ENCODE measurements at regions not wholly inside any gene's neighbourhood (a gene's known extent, or its start where the extent isn't known, plus 50 kb on each side); places are given as distances from the start of the nearest gene placed in this dataset.
A peak's percentile ranks its signal among the peaks of the same experiment; 100 is the strongest.

DNA sequence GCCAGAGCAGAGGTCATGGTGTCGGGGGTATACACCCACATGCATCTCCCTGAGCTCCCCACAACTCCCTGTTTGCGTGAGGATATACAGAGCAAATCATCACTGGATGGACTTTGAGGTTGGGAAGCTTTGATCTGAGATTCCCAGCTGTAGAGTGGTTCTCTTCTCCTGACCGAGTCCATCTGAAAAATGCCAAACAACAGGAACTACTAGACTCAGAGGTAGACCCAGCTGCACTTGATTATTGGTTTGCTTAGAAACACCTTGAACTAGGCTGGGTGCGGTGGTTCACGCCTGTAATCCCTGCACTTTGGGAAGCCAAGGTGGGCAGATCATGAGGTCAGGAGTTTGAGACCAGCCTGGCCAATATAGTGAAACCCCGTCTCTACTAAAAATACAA is 125.0 kb downstream of the UNC5CL start (continued):
- TF ChIP-seq ZNF510 (CRISPR knock-in tag; IDR thresholded peaks at IDR 0.05; ENCODE audit: low read depth) (no peak), ZNF160 (CRISPR knock-in tag; IDR thresholded peaks at IDR 0.05) (no peak), ZNF136 (CRISPR knock-in tag; IDR thresholded peaks at IDR 0.05; ENCODE audit: low read depth) (no peak), FOXA1 (IDR thresholded peaks at IDR 0.05) (no peak), FOXA1 (CRISPR knock-in tag; IDR thresholded peaks at IDR 0.05) (no peak), KDM2A (CRISPR knock-in tag; IDR thresholded peaks at IDR 0.05; ENCODE audit: borderline replicate concordance, low read depth) (no peak), SALL2 (CRISPR knock-in tag; IDR thresholded peaks at IDR 0.05) (no peak), ZFX (CRISPR knock-in tag; IDR thresholded peaks at IDR 0.05; ENCODE audit: low read depth) (no peak), SOX5 (CRISPR knock-in tag; IDR thresholded peaks at IDR 0.05; ENCODE audit: borderline replicate concordance) (peak; percentile 44; the same call in 1 of the 2 replicates), RARA (CRISPR knock-in tag; IDR thresholded peaks at IDR 0.05) (peak; percentile 11; the same call in 1 of the 2 replicates), RXRA (CRISPR knock-in tag; IDR thresholded peaks at IDR 0.05) (peak; percentile 16; the same call in 1 of the 2 replicates), NCOA1 (CRISPR knock-in tag; IDR thresholded peaks at IDR 0.05) (no peak), SKI (IDR thresholded peaks at IDR 0.05; ENCODE audit: partially characterized antibody) (peak; percentile 35), SALL1 (CRISPR knock-in tag; IDR thresholded peaks at IDR 0.05) (peak; percentile 74), KDM1A (CRISPR knock-in tag; IDR thresholded peaks at IDR 0.05) (no peak), IRF2 (CRISPR knock-in tag; IDR thresholded peaks at IDR 0.05) (0 out of 2 replicates have a peak, but pooled peaks have one; percentile 20), ZNF10 (CRISPR knock-in tag; IDR thresholded peaks at IDR 0.05; ENCODE audit: borderline replicate concordance, low read depth) (no peak), SOX13 (IDR thresholded peaks at IDR 0.05) (no peak), SOX13 (CRISPR knock-in tag; conservative IDR thresholded peaks at IDR 0.05 in 1 of 2, IDR thresholded peaks at IDR 0.05 in 1 of 2) (0 out of 4 replicates have a peak, but pooled peaks of 1 of the 2 experiments have one; percentile 7), ZNF605 (CRISPR knock-in tag; IDR thresholded peaks at IDR 0.05) (no peak)
- TF ChIP-seq, protein P1, sequence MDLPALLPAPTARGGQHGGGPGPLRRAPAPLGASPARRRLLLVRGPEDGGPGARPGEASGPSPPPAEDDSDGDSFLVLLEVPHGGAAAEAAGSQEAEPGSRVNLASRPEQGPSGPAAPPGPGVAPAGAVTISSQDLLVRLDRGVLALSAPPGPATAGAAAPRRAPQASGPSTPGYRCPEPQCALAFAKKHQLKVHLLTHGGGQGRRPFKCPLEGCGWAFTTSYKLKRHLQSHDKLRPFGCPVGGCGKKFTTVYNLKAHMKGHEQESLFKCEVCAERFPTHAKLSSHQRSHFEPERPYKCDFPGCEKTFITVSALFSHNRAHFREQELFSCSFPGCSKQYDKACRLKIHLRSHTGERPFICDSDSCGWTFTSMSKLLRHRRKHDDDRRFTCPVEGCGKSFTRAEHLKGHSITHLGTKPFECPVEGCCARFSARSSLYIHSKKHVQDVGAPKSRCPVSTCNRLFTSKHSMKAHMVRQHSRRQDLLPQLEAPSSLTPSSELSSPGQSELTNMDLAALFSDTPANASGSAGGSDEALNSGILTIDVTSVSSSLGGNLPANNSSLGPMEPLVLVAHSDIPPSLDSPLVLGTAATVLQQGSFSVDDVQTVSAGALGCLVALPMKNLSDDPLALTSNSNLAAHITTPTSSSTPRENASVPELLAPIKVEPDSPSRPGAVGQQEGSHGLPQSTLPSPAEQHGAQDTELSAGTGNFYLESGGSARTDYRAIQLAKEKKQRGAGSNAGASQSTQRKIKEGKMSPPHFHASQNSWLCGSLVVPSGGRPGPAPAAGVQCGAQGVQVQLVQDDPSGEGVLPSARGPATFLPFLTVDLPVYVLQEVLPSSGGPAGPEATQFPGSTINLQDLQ (CRISPR knock-in tag; IDR thresholded peaks at IDR 0.05): no peak
- TF ChIP-seq, protein P2, sequence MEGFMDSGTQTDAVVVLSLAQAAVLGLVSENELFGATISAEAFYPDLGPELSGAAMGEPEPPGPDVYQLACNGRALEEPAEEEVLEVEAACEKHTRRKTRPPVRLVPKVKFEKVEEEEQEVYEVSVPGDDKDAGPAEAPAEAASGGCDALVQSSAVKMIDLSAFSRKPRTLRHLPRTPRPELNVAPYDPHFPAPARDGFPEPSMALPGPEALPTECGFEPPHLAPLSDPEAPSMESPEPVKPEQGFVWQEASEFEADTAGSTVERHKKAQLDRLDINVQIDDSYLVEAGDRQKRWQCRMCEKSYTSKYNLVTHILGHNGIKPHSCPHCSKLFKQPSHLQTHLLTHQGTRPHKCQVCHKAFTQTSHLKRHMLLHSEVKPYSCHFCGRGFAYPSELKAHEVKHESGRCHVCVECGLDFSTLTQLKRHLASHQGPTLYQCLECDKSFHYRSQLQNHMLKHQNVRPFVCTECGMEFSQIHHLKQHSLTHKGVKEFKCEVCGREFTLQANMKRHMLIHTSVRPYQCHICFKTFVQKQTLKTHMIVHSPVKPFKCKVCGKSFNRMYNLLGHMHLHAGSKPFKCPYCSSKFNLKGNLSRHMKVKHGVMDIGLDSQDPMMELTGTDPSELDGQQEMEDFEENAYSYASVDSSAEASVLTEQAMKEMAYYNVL (CRISPR knock-in tag; IDR thresholded peaks at IDR 0.05; ENCODE audit: borderline replicate concordance): 0 out of 2 replicates have a peak, but pooled peaks have one; percentile 39
- TF ChIP-seq, protein P3, sequence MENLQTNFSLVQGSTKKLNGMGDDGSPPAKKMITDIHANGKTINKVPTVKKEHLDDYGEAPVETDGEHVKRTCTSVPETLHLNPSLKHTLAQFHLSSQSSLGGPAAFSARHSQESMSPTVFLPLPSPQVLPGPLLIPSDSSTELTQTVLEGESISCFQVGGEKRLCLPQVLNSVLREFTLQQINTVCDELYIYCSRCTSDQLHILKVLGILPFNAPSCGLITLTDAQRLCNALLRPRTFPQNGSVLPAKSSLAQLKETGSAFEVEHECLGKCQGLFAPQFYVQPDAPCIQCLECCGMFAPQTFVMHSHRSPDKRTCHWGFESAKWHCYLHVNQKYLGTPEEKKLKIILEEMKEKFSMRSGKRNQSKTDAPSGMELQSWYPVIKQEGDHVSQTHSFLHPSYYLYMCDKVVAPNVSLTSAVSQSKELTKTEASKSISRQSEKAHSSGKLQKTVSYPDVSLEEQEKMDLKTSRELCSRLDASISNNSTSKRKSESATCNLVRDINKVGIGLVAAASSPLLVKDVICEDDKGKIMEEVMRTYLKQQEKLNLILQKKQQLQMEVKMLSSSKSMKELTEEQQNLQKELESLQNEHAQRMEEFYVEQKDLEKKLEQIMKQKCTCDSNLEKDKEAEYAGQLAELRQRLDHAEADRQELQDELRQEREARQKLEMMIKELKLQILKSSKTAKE (CRISPR knock-in tag; IDR thresholded peaks at IDR 0.05; ENCODE audit: borderline replicate concordance): no peak
